Lung (tissue), 11 donors: ENCODE measurements at regions not wholly inside any gene's neighbourhood (a gene's known extent, or its start where the extent isn't known, plus 50 kb on each side); places are given as distances from the start of the nearest gene placed in this dataset.

Source experiments
- ATAC-seq: fragments of 200-7000 bp; cut with Tn5 transposase; one replicate; pipeline ENCODE4 v1.9.1; 2020; ENCODE audit warnings: moderate number of reproducible peaks; ENCODE audit not compliant: insufficient read depth, low FRiP score
- DNase-seq, 3 donors: peaks; one replicate each; pipeline ENCODE4 v3.0.0-alpha.2; 2013 to 2017
- H3K27ac ChIP-seq, 2 donors: one replicate each; pipeline ENCODE4 v1.5.1; 2013; ENCODE audit warnings: mild to moderate bottlenecking in 2 of 2, moderate library complexity in 2 of 2, control low read depth in 1 of 2, inconsistent platforms in 1 of 2, low read depth in 1 of 2, low read length in 1 of 2
- H3K27me3 ChIP-seq, 3 donors: one replicate each; pipeline ENCODE4 v1.5.1; 2013; ENCODE audit warnings: low read length in 2 of 3; ENCODE audit not compliant: control insufficient read depth in 3 of 3, insufficient read depth in 3 of 3
- H3K36me3 ChIP-seq, 4 donors: one replicate each; pipeline ENCODE4 v1.5.1; 2013; ENCODE audit warnings: low read length in 4 of 4, mild to moderate bottlenecking in 1 of 4, moderate library complexity in 1 of 4; ENCODE audit not compliant: control insufficient read depth in 4 of 4, insufficient read depth in 4 of 4
- H3K4me1 ChIP-seq, 5 donors: one replicate each; pipeline ENCODE4 v1.5.1; 2013; ENCODE audit warnings: low read length in 5 of 5, mild to moderate bottlenecking in 2 of 5, moderate library complexity in 1 of 5; ENCODE audit not compliant: control insufficient read depth in 5 of 5, insufficient read depth in 5 of 5
- H3K4me3 ChIP-seq: one replicate; pipeline ENCODE4 v1.5.1; 2013; ENCODE audit warnings: mild to moderate bottlenecking, control low read depth, moderate library complexity
- H3K9ac ChIP-seq, 2 donors: one replicate each; pipeline ENCODE4 v1.5.1; 2013; ENCODE audit warnings: low read length in 2 of 2, control low read depth in 1 of 2; ENCODE audit not compliant: insufficient read depth in 1 of 2
- H3K9me3 ChIP-seq, 4 donors: one replicate each; pipeline ENCODE4 v1.5.1; 2013; ENCODE audit warnings: low read length in 3 of 4, mild to moderate bottlenecking in 1 of 4, moderate library complexity in 1 of 4; ENCODE audit not compliant: control insufficient read depth in 4 of 4, insufficient read depth in 3 of 4
- WGBS, 2 donors: extraction: QIAGEN DNeasy Blood & Tissue Kit; methylation state at CpG; one replicate each; pipeline ENCODE4 v1.1.7; 2013; 5-methylcytosine and 5-hydroxymethylcytosine counted together
- TF ChIP-seq, protein P1 (sequence below): IDR thresholded peaks from 2 replicates; pipeline ENCODE4 v1.5.1; 2012; ENCODE audit warnings: mild to moderate bottlenecking; ENCODE audit errors: control extremely low read depth, extremely low read depth
- donor health status: control.
- donor health status: control.
- donor health status: Bipolar disorder and iron deficiency.
- donor health status: healthy.
- donor health status: DM: yes; HTN: yes; CAD: no.

DNA sequence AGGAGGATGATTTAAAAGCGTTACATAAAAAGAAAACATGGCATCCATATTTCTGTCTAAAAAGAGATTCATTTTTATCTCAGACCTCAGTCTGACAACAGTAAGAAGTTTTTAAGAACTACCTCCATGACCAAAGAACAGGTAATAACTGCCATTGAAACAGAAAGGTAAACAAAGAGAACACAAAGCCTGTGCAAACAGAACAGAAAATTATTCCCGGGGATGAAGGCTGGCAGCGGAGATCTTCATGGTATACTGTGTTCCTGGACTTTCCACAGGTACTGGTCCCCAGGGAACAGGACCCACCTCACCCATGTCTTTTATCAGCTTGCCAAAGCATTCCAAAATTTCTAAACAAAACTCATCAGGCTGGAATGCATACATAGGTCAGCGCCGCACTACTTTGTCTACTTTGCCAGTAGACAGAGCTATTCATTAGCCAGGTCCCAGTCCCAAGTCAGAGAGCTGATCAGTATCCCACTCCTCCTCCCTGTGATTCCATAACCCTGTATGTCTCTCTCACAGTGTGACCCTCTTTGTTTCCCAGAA, 277.3 kb downstream of the MBD2 start:
- Histone ChIP-seq H3K4me3 (no peak overlapping the region), H3K9me3 (peaks cover 0 to 17% (median 3%) of the 10 kb centered on the region in 4 donors), H3K36me3 (no peaks in the 10 kb centered on the region), H3K4me1 (no peaks in the 10 kb centered on the region), H3K27me3 (no peaks in the 10 kb centered on the region), H3K27ac (no peak overlapping the region), H3K9ac (no peak overlapping the region)
- DNase-seq: no peak
- TF ChIP-seq, protein P1, sequence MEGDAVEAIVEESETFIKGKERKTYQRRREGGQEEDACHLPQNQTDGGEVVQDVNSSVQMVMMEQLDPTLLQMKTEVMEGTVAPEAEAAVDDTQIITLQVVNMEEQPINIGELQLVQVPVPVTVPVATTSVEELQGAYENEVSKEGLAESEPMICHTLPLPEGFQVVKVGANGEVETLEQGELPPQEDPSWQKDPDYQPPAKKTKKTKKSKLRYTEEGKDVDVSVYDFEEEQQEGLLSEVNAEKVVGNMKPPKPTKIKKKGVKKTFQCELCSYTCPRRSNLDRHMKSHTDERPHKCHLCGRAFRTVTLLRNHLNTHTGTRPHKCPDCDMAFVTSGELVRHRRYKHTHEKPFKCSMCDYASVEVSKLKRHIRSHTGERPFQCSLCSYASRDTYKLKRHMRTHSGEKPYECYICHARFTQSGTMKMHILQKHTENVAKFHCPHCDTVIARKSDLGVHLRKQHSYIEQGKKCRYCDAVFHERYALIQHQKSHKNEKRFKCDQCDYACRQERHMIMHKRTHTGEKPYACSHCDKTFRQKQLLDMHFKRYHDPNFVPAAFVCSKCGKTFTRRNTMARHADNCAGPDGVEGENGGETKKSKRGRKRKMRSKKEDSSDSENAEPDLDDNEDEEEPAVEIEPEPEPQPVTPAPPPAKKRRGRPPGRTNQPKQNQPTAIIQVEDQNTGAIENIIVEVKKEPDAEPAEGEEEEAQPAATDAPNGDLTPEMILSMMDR: no peak
- ATAC-seq: no peak
- WGBS, 2 donors: 74 to 82% methylated on average over 5 of the region's 5 CpGs

DNA sequence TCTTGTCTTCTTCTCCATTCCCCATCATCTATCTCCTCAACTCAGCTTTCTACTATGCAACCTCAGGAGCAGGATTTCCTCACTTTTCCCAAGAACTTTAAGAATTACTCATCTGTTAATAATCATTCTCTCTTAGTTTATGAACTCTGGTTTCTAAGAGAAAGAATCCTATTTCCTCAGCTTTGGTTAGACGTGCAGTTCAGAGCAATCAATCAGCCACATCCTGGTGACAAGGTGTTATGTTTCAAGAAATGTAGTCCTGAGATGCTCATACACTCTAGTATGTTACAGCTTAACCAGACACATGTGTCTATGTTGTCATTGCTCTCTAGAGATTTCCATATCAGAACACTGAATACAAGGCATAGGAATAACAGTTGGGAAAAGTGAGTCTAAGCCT, 277.9 kb downstream of the MBD2 start:
- peaks cover 0 to 19% (median 3%) of the 10 kb centered on the region in 4 donors for H3K9me3 ChIP-seq
- no peak overlapping the region for H3K4me3 ChIP-seq
- no peaks in the 10 kb centered on the region for H3K27me3 ChIP-seq
- H3K9ac ChIP-seq: no peak overlapping the region
- 41% methylated on average over 1 of the region's 1 CpG for WGBS, 2 donors
- no peaks in the 10 kb centered on the region for H3K36me3 ChIP-seq
- ATAC-seq (no peak), DNase-seq (no peak)
- TF ChIP-seq, protein P1: no peak
- no peak overlapping the region for H3K27ac ChIP-seq
- H3K4me1 ChIP-seq: no peaks in the 10 kb centered on the region

DNA sequence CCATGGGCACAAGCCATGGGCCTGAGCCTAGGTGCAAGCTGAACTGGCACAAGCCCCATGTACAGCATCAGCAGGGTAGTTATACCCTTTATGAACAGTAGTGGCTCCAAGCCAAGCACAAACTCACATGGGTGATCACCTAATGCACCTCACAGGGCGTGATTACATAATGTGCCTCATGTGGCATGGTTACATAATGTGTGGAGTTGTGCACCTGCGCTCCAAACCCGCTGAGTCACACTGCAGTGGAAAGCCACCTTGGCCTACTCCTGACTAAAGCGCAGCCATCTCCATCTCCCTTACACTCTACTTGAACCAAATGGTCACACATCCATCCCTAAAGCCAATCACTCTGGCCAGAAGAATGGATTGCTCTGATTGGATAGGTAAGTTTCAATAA, 279.7 kb downstream of the MBD2 start:
- Histone ChIP-seq H3K36me3 (no peaks in the 10 kb centered on the region), H3K9me3 (peaks cover 0 to 19% (median 3%) of the 10 kb centered on the region in 4 donors), H3K9ac (no peak overlapping the region), H3K4me1 (no peaks in the 10 kb centered on the region), H3K4me3 (no peak overlapping the region), H3K27me3 (no peaks in the 10 kb centered on the region), H3K27ac (no peak overlapping the region)
- TF ChIP-seq, protein P1: no peak
- ATAC-seq (no peak), DNase-seq (peak in 1 of 3 donors; percentile 7)
- 93% methylated on average over 4 of the region's 4 CpGs for WGBS, 2 donors

DNA sequence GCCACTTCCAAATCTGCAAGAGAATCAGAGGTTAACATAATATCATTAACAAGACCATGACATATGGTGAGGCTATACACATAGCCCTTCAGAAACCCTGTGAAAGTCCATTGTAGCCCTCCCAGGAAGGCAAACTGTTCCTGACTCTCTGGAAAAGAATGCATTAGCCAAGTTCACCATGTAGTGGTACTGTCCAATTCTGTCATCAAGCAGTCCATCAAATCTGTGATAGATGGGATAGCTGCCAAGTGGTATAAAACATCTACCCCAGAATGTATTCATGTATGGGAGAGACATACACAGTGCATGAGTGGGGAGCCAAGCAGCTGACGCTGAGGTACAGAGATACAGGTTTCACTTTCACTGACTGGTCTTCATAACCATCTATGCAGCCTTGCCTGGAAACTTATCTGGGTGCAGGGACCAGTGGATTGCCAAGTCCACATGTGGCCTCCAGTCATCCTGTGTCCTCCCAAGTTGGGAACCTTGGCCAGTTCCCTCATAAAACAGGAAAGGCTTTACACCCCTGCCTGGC, 281.1 kb downstream of the MBD2 start:
- ATAC-seq (no peak), DNase-seq (no peak)
- no peak overlapping the region for H3K4me3 ChIP-seq
- WGBS, 2 donors: 95 to 96% methylated on average over 1 of the region's 1 CpG
- no peaks in the 10 kb centered on the region for H3K36me3 ChIP-seq
- H3K4me1 ChIP-seq: no peaks in the 10 kb centered on the region
- TF ChIP-seq, protein P1: no peak
- no peak overlapping the region for H3K27ac ChIP-seq
- peaks cover 0 to 19% (median 3%) of the 10 kb centered on the region in 4 donors for H3K9me3 ChIP-seq
- H3K9ac ChIP-seq: no peak overlapping the region
- no peaks in the 10 kb centered on the region for H3K27me3 ChIP-seq
